B cell (primary cell): ENCODE measurements at regions not wholly inside any gene's neighbourhood (a gene's known extent, or its start where the extent isn't known, plus 50 kb on each side); places are given as distances from the start of the nearest gene placed in this dataset.

Experiments used
- EZH2 ChIP-seq: IDR thresholded peaks from 2 replicates; pipeline ENCODE4 v1.6.1; 2012; ENCODE audit warnings: borderline replicate concordance, low read depth, mild to moderate bottlenecking, moderate library complexity, low read length; ENCODE audit not compliant: insufficient read depth, poor library complexity, severe bottlenecking
- TF ChIP-seq, protein P1 (sequence below): fragments of 200-600 bp; IDR thresholded peaks from one replicate; pipeline ENCODE4 v1.8.0; 2022; ENCODE audit warnings: antibody characterized with exemption, mild to moderate bottlenecking

DNA sequence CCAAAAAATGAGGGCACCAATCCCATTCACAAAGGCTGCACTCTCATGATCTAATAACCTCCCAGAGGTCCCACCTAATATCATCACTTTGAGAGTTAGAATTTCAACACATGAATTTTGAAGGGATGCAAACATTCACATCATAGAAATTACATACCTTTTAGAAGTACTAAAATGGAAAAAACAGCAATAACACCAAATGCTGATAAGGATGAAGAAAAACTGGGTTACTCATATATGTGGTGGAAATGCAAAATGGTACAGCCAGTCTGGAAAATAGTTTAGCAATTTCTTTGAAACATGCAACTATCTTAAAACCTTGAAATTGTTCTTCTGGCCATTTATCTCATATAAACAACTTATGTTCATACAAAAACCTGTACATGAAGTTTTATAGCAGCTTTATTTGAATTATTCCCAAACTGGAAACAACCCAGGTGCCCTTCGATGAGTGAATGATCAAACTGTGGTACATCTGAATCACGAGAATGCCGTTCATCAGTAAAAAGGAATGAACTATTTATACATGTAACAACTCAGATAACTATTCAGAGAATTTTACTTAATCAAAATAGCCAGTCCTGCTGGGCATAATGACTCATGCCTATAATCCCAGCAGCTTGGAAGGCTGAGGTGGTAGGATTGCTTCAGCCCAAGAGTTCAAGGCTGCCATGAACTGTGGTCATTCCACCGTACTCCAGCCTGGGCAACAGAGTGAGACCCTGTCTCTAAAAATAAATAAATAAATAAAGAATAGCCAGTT, 109.4 kb upstream of the SSTR1 start:
- TF ChIP-seq, protein P1, sequence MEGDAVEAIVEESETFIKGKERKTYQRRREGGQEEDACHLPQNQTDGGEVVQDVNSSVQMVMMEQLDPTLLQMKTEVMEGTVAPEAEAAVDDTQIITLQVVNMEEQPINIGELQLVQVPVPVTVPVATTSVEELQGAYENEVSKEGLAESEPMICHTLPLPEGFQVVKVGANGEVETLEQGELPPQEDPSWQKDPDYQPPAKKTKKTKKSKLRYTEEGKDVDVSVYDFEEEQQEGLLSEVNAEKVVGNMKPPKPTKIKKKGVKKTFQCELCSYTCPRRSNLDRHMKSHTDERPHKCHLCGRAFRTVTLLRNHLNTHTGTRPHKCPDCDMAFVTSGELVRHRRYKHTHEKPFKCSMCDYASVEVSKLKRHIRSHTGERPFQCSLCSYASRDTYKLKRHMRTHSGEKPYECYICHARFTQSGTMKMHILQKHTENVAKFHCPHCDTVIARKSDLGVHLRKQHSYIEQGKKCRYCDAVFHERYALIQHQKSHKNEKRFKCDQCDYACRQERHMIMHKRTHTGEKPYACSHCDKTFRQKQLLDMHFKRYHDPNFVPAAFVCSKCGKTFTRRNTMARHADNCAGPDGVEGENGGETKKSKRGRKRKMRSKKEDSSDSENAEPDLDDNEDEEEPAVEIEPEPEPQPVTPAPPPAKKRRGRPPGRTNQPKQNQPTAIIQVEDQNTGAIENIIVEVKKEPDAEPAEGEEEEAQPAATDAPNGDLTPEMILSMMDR: no peak
- TF ChIP-seq EZH2: no peak
